Transverse colon (tissue), 4 donors: ENCODE measurements at regions not wholly inside any gene's neighbourhood (a gene's known extent, or its start where the extent isn't known, plus 50 kb on each side); places are given as distances from the start of the nearest gene placed in this dataset.
"Not testable (repeated sequence)": the region's sequence is repeated elsewhere in the genome, so short reads cannot be mapped to it uniquely, and the experiment has no call there.

ENCODE experiments used
- POLR2A ChIP-seq: fragments of 450-650 bp; IDR thresholded peaks from one replicate; pipeline ENCODE4 v1.6.1; 2016; ENCODE audit warnings: antibody characterized with exemption, mild to moderate bottlenecking, moderate library complexity
- POLR2AphosphoS5 ChIP-seq, 3 donors: sonication (generic); formaldehyde crosslinking; IDR thresholded peaks; one replicate each; pipeline ENCODE4 v1.6.1; 2016; ENCODE audit warnings: antibody characterized with exemption in 3 of 3
- TF ChIP-seq, protein P1 (sequence below), 5 experiments: fragments of 200-600 bp in 3 of 5; fragments of 450-650 bp in 2 of 5; sonication (generic) in 3 of 5; IDR thresholded peaks; 1 replicate in 2 of 5; 2 replicates in 3 of 5; pipeline ENCODE4 v1.5.1; 2016 to 2017; ENCODE audit warnings: antibody characterized with exemption in 5 of 5, inconsistent platforms in 3 of 5, mild to moderate bottlenecking in 2 of 5, moderate library complexity in 1 of 5

DNA sequence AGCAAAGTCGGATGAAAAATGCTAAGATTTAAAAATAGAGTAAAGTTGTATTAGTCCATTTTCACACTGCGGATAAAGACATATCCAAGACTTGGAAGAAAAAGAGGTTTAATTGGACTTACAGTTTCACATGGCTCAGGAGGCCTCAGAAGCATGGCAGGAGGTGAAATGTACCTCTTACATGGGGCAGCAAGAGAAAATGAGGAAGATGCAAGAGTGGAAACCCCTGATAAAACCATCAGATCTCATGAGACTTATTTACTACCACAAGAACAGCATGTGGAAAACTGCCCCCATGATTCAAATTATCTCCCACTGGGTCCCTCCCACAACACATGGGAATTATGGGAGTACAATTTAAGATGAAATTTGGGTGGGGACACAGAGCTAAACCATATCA lies 391.7 kb downstream of the PTPRC start:
- TF ChIP-seq, protein P1, sequence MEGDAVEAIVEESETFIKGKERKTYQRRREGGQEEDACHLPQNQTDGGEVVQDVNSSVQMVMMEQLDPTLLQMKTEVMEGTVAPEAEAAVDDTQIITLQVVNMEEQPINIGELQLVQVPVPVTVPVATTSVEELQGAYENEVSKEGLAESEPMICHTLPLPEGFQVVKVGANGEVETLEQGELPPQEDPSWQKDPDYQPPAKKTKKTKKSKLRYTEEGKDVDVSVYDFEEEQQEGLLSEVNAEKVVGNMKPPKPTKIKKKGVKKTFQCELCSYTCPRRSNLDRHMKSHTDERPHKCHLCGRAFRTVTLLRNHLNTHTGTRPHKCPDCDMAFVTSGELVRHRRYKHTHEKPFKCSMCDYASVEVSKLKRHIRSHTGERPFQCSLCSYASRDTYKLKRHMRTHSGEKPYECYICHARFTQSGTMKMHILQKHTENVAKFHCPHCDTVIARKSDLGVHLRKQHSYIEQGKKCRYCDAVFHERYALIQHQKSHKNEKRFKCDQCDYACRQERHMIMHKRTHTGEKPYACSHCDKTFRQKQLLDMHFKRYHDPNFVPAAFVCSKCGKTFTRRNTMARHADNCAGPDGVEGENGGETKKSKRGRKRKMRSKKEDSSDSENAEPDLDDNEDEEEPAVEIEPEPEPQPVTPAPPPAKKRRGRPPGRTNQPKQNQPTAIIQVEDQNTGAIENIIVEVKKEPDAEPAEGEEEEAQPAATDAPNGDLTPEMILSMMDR (IDR thresholded peaks at IDR 0.05), result not testable (repeated sequence)
- not testable (repeated sequence) for TF ChIP-seq POLR2A; POLR2AphosphoS5 (IDR thresholded peaks at IDR 0.05)
